WTC11 (cell line): ENCODE measurements at regions not wholly inside any gene's neighbourhood (a gene's known extent, or its start where the extent isn't known, plus 50 kb on each side); places are given as distances from the start of the nearest gene placed in this dataset.

Experiments used
- ATAC-seq: fragments of 200-7000 bp; cut with Tn5 transposase; 2 replicates; pipeline ENCODE4 v1.10.0; 2021; ENCODE audit warnings: mild to moderate bottlenecking, moderate library complexity
- CTCF ChIA-PET: fragments of 300-600 bp; sonication (Branson Sonifier 250); formaldehyde crosslinking; loops from one replicate; lab custom pipeline; 2021; ENCODE audit warnings: antibody characterized with exemption; lab: Charles Lee
- POLR2A ChIA-PET: fragments of 350-600 bp; sonication (Branson Sonifier 250); formaldehyde crosslinking; loops from one replicate; lab custom pipeline; 2021; ENCODE audit warnings: antibody characterized with exemption; lab: Charles Lee
- DNase-seq: peaks from one replicate; pipeline ENCODE4 v3.0.0; 2021; ENCODE audit warnings: low spot score
- H3K27ac Mint-ChIP-seq: 2 replicates; pipeline ENCODE4 v1.8.0; 2021; ENCODE audit warnings: mixed read lengths
- H3K27me3 Mint-ChIP-seq: 2 replicates; pipeline ENCODE4 v1.8.0; 2021; ENCODE audit warnings: low read depth, mild to moderate bottlenecking, moderate library complexity, mixed read lengths
- H3K36me3 Mint-ChIP-seq: 2 replicates; pipeline ENCODE4 v1.8.0; 2021; ENCODE audit warnings: mixed read lengths
- H3K4me1 Mint-ChIP-seq: 2 replicates; pipeline ENCODE4 v1.8.0; 2022; ENCODE audit warnings: mixed read lengths
- H3K4me3 Mint-ChIP-seq: 2 replicates; pipeline ENCODE4 v1.8.0; 2021; ENCODE audit warnings: mild to moderate bottlenecking, moderate library complexity, mixed read lengths
- H3K9me3 Mint-ChIP-seq: 2 replicates; pipeline ENCODE4 v1.8.0; 2021; ENCODE audit warnings: mixed read lengths
- ATF2 ChIP-seq: sonication (generic); formaldehyde crosslinking; IDR thresholded peaks from 2 replicates; pipeline ENCODE4 v1.8.1; 2022; ENCODE audit warnings: low read depth, missing genetic modification reagents, borderline replicate concordance
- E2F1 ChIP-seq: sonication (generic); formaldehyde crosslinking; IDR thresholded peaks from 2 replicates; pipeline ENCODE4 v1.8.0; 2022; ENCODE audit warnings: mild to moderate bottlenecking, missing genetic modification reagents
- ELF4 ChIP-seq: sonication (generic); formaldehyde crosslinking; IDR thresholded peaks from 2 replicates; pipeline ENCODE4 v1.8.1; 2022; ENCODE audit warnings: low read depth, mild to moderate bottlenecking, moderate library complexity, missing genetic modification reagents
- FOXK1 ChIP-seq: sonication (generic); formaldehyde crosslinking; IDR thresholded peaks from 2 replicates; pipeline ENCODE4 v1.8.0; 2022; ENCODE audit warnings: mild to moderate bottlenecking, moderate library complexity, missing genetic modification reagents
- KAT7 ChIP-seq: sonication (generic); formaldehyde crosslinking; IDR thresholded peaks from 2 replicates; pipeline ENCODE4 v1.8.1; 2023; ENCODE audit warnings: missing genetic modification reagents, mild to moderate bottlenecking, borderline replicate concordance
- MXD4 ChIP-seq: fragments of 250-450 bp; sonication (Bioruptor Pico); IDR thresholded peaks from 2 replicates; pipeline ENCODE4 v1.8.0; 2021; ENCODE audit warnings: mild to moderate bottlenecking, moderate library complexity, borderline replicate concordance
- MYBL2 ChIP-seq: sonication (generic); formaldehyde crosslinking; IDR thresholded peaks from 2 replicates; pipeline ENCODE4 v1.8.1; 2023; ENCODE audit warnings: mild to moderate bottlenecking, moderate library complexity, missing genetic modification reagents
- NR3C1 ChIP-seq: sonication (generic); formaldehyde crosslinking; conservative IDR thresholded peaks from 2 replicates; pipeline ENCODE4 v1.8.1; 2023; ENCODE audit warnings: low read depth, mild to moderate bottlenecking, missing genetic modification reagents
- OVOL2 ChIP-seq: fragments of 250-450 bp; sonication (Bioruptor Pico); IDR thresholded peaks from 2 replicates; pipeline ENCODE4 v1.9.0; 2021; ENCODE audit warnings: mild to moderate bottlenecking, borderline replicate concordance
- RORB ChIP-seq: fragments of 250-450 bp; sonication (Bioruptor Pico); IDR thresholded peaks from 2 replicates; pipeline ENCODE4 v1.9.0; 2021; ENCODE audit warnings: mild to moderate bottlenecking
- SMAD3 ChIP-seq: sonication (generic); formaldehyde crosslinking; IDR thresholded peaks from 2 replicates; pipeline ENCODE4 v1.8.0; 2022; ENCODE audit warnings: missing genetic modification reagents, mild to moderate bottlenecking, borderline replicate concordance
- TCF7 ChIP-seq: sonication (generic); formaldehyde crosslinking; IDR thresholded peaks from 2 replicates; pipeline ENCODE4 v1.8.0; 2022; ENCODE audit warnings: mild to moderate bottlenecking, low read depth, missing genetic modification reagents, moderate library complexity
- TEAD1 ChIP-seq: sonication (generic); formaldehyde crosslinking; IDR thresholded peaks from 2 replicates; pipeline ENCODE4 v1.8.0; 2022; ENCODE audit warnings: mild to moderate bottlenecking, missing genetic modification reagents
- ZNF121 ChIP-seq: sonication (generic); formaldehyde crosslinking; IDR thresholded peaks from 2 replicates; pipeline ENCODE4 v1.8.0; 2023; ENCODE audit warnings: missing genetic modification reagents
- ZNF138 ChIP-seq: sonication (generic); formaldehyde crosslinking; conservative IDR thresholded peaks from 2 replicates; pipeline ENCODE4 v1.8.1; 2022; ENCODE audit warnings: mild to moderate bottlenecking, moderate library complexity, missing genetic modification reagents
- ZNF219 ChIP-seq: sonication (generic); formaldehyde crosslinking; IDR thresholded peaks from 2 replicates; pipeline ENCODE4 v1.8.0; 2023; ENCODE audit warnings: missing genetic modification reagents, mild to moderate bottlenecking, borderline replicate concordance
- ZNF423 ChIP-seq: fragments of 250-450 bp; sonication (Bioruptor Pico); IDR thresholded peaks from 2 replicates; pipeline ENCODE4 v2.1.2; 2022; ENCODE audit warnings: mild to moderate bottlenecking, moderate library complexity
- TF ChIP-seq, protein P1 (sequence below): sonication (generic); formaldehyde crosslinking; IDR thresholded peaks from 2 replicates; pipeline ENCODE4 v1.8.1; 2022; ENCODE audit warnings: mild to moderate bottlenecking, moderate library complexity, missing genetic modification reagents
- TF ChIP-seq, protein P2 (sequence below): fragments of 250-450 bp; sonication (Bioruptor Pico); IDR thresholded peaks from 2 replicates; pipeline ENCODE4 v2.1.2; 2022; ENCODE audit warnings: mild to moderate bottlenecking, moderate library complexity
- TF ChIP-seq, protein P3 (sequence below): sonication (generic); formaldehyde crosslinking; IDR thresholded peaks from 2 replicates; pipeline ENCODE4 v1.8.0; 2023; ENCODE audit warnings: missing genetic modification reagents
- TF ChIP-seq, protein P4 (sequence below): fragments of 250-450 bp; sonication (Bioruptor Pico); IDR thresholded peaks from 2 replicates; pipeline ENCODE4 v1.8.0; 2021; ENCODE audit warnings: mild to moderate bottlenecking

DNA sequence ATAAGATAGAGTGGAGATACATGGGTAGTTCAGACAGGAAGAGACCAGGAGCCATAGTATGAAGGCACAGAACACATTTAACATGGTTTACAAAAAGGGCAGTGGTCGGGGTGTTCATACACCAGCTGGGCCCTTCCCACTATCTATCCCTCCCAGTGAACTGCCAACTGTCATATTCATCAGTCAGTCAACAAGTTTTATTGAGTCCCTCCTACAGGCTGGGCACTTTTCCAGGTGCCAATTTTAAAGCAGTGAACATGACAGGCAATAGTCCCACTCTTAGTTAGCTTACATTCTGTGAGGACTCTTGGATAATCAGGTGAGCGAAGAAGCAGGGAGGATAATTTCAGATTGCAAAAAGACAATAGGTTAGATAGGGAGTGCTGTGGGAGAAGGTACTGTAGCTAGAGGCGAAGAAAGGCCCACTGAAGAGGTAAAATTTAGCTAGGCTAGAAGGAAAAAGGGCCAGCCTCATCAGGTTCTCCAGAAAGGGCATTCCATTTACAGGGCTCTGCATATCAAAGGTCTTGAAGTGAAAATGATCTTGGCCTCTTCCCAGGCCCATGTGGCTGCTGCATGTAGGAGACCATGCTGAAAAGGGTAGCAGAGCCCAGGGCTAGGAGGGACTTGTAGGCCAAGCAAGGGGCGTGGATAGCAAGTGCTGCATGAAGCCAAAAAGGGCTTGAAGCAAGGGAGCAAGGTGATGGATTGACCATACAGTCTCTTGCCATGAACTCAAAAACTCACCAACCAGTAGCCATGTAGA is 274.7 kb upstream of the SNX7 start (continued):
- TF ChIP-seq ATF2 (CRISPR knock-in tag) = no peak
- no peak for TF ChIP-seq RORB (CRISPR knock-in tag)
- no peak for TF ChIP-seq ZNF121
- TF ChIP-seq TCF7 (CRISPR knock-in tag) = no peak
- TF ChIP-seq E2F1 = no peak
- TF ChIP-seq, protein P1, sequence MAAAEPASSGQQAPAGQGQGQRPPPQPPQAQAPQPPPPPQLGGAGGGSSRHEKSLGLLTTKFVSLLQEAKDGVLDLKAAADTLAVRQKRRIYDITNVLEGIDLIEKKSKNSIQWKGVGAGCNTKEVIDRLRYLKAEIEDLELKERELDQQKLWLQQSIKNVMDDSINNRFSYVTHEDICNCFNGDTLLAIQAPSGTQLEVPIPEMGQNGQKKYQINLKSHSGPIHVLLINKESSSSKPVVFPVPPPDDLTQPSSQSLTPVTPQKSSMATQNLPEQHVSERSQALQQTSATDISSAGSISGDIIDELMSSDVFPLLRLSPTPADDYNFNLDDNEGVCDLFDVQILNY (CRISPR knock-in tag) = no peak
- TF ChIP-seq, protein P2, sequence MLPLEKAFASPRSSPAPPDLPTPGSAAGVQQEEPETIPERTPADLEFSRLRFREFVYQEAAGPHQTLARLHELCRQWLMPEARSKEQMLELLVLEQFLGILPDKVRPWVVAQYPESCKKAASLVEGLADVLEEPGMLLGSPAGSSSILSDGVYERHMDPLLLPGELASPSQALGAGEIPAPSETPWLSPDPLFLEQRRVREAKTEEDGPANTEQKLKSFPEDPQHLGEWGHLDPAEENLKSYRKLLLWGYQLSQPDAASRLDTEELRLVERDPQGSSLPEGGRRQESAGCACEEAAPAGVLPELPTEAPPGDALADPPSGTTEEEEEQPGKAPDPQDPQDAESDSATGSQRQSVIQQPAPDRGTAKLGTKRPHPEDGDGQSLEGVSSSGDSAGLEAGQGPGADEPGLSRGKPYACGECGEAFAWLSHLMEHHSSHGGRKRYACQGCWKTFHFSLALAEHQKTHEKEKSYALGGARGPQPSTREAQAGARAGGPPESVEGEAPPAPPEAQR (CRISPR knock-in tag) = no peak
- TF ChIP-seq NR3C1 (CRISPR knock-in tag) = no peak
- TF ChIP-seq, protein P3, sequence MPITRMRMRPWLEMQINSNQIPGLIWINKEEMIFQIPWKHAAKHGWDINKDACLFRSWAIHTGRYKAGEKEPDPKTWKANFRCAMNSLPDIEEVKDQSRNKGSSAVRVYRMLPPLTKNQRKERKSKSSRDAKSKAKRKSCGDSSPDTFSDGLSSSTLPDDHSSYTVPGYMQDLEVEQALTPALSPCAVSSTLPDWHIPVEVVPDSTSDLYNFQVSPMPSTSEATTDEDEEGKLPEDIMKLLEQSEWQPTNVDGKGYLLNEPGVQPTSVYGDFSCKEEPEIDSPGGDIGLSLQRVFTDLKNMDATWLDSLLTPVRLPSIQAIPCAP (CRISPR knock-in tag) = no peak

GRCh38 chr1:98385652-98386051 is 275.9 kb upstream of the SNX7 start:
- Mint-ChIP-seq H3K4me1 (no peaks in the 10 kb centered on the region), H3K36me3 (no peaks in the 10 kb centered on the region), H3K9me3 (no peaks in the 10 kb centered on the region), H3K27ac (no peak overlapping the region), H3K27me3 (no peaks in the 10 kb centered on the region; the same call in 1 of the 2 replicates), H3K4me3 (no peak overlapping the region)
- ChIA-PET POLR2A (no interaction called here), CTCF (no interaction called here)
- TF ChIP-seq MXD4 (CRISPR knock-in tag) = no peak
- no peak for TF ChIP-seq TEAD1 (CRISPR knock-in tag)
- TF ChIP-seq KAT7 = no peak
- no peak for ATAC-seq
- no peak for DNase-seq

DNA sequence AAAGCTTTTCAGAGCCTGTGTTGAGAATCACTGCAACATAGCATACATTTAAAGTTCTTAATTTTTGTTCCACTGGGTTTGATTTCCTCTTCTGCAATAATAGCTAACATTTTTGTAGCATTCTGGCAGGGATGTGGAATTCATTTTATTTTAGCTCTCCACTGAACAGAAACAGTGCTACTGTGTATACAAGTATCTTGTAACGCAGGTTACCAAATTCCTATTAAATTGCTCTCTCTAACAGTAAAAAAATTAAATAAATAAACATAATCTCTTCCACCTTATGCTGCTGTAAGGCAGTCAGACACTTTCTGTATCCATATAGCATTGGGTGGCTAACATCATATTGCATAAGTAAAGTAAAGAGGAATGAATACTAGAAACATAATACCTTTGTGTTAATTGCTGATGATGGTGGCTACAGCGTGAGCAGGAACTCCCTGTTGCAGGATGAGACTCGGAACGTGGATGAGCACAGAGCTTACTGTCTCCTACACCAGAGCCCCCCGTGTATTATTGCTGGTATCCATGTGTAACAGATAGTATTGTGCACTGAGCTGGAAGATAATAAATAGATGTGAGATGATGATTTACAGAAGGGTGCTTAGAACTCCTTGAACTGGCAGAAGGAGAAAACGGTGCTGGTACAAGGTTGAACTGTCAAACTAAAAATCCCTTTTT is 276.9 kb upstream of the SNX7 start:
- H3K4me3 Mint-ChIP-seq = no peak overlapping the region
- no peak for DNase-seq
- no peaks in the 10 kb centered on the region for H3K36me3 Mint-ChIP-seq
- H3K9me3 Mint-ChIP-seq = no peaks in the 10 kb centered on the region
- ATAC-seq = no peak
- H3K27ac Mint-ChIP-seq = no peak overlapping the region
- ChIA-PET POLR2A (no interaction called here), CTCF (no interaction called here)
- H3K4me1 Mint-ChIP-seq = no peaks in the 10 kb centered on the region
- H3K27me3 Mint-ChIP-seq = no peaks in the 10 kb centered on the region; the same call in 1 of the 2 replicates
- TF ChIP-seq MYBL2 (no peak), ZNF138 (CRISPR knock-in tag) (no peak), SMAD3 (no peak), ZNF219 (CRISPR knock-in tag) (no peak), MXD4 (CRISPR knock-in tag) (no peak), ELF4 (CRISPR knock-in tag) (no peak), ZNF423 (CRISPR knock-in tag) (no peak), KAT7 (no peak), NR3C1 (CRISPR knock-in tag) (no peak), OVOL2 (CRISPR knock-in tag) (no peak), ZNF121 (no peak), FOXK1 (CRISPR knock-in tag) (no peak)
- TF ChIP-seq, protein P2 (CRISPR knock-in tag) = no peak
- TF ChIP-seq, protein P4, sequence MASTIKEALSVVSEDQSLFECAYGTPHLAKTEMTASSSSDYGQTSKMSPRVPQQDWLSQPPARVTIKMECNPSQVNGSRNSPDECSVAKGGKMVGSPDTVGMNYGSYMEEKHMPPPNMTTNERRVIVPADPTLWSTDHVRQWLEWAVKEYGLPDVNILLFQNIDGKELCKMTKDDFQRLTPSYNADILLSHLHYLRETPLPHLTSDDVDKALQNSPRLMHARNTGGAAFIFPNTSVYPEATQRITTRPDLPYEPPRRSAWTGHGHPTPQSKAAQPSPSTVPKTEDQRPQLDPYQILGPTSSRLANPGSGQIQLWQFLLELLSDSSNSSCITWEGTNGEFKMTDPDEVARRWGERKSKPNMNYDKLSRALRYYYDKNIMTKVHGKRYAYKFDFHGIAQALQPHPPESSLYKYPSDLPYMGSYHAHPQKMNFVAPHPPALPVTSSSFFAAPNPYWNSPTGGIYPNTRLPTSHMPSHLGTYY (CRISPR knock-in tag) = no peak
- TF ChIP-seq, protein P1 (CRISPR knock-in tag) = no peak
